ENCODE measurements at regions not wholly inside any gene's neighbourhood (a gene's known extent, or its start where the extent isn't known, plus 50 kb on each side); places are given as distances from the start of the nearest gene placed in this dataset.

DNA sequence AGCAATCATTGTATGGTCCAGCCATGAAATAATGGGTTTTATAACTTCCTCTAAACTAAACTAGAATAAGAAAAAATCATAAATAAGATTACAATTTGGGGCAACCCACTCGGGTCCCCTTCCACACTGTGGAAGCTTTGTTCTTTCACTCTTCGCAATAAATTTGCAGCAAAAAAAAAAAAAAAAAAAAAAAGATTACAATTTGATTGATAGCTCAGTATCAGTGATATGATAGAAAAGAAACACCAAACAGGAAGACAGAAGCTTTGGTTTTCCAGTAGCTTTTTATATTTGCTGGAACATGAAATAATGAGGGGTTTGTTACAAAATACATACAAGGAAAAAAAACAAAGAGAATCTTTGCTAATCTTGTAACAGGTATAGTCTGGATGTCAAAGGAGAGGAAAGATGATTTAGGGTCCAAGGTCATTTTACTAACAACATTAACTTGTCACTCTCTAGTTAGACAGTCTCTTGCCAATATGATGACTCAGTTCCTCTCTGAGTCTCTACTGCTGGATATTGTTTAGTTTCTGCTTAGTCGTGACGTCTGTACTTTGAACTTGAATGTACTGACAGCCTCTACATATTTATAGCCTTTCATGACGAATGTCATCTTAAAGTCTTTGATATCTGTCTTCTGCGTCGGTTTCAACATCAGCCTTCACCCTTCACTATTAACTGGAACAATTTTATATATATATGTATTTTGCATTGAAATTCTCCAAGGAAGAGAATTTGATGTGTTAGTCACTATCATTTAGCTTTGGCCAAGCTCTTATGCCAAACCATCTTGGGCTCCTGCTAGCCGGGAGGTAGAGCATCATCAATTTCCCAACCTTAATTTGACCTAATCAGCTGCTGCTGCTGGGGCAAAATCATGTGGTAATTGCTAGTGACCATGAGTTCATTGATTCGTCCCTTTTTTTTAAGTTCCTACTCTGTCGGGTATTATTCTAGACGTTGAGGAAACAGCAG is 213.1 kb upstream of the STXBP5 start:
- no peak for DNase-seq

DNA sequence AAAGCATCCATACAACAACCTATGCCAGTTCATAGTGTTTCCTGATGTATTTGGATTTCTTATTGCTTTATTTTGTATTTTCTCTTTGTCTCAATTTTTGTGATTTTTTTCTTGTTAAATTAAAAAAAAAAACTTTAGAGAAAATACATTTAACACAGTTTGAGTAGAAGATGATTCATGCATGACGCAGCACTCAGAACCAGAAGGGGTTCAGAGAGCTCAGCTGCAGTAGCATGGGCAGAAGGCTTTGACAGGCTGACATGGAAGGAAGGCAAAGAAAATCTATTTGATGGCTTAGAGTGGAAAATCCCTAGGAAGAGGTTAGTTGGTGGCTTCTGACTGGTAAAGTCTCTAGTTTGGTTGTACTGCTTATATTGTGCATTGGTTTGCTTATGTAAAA is 207.2 kb upstream of the STXBP5 start:
- DNase-seq: no peak

DNA sequence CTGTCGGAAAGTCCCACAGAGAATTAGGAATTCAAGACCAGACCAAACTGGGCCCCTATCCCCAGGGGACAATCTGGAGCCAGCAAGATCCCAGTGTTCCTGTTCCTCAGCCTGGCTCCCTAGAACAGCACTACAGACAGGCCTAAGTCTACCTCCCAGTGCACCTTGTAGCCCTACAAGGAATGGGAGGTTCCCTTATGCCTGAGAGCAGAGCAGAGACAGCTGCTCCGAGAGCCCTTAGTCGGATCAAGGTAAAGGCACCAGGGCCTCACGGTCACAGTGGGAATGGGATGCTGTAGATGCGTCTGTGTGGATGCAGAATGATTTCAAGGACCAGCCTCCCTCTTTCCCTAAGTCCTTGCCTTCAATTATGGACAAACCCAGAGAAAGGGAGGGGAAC is 204.5 kb upstream of the STXBP5 start:
- DNase-seq: no peak

DNA sequence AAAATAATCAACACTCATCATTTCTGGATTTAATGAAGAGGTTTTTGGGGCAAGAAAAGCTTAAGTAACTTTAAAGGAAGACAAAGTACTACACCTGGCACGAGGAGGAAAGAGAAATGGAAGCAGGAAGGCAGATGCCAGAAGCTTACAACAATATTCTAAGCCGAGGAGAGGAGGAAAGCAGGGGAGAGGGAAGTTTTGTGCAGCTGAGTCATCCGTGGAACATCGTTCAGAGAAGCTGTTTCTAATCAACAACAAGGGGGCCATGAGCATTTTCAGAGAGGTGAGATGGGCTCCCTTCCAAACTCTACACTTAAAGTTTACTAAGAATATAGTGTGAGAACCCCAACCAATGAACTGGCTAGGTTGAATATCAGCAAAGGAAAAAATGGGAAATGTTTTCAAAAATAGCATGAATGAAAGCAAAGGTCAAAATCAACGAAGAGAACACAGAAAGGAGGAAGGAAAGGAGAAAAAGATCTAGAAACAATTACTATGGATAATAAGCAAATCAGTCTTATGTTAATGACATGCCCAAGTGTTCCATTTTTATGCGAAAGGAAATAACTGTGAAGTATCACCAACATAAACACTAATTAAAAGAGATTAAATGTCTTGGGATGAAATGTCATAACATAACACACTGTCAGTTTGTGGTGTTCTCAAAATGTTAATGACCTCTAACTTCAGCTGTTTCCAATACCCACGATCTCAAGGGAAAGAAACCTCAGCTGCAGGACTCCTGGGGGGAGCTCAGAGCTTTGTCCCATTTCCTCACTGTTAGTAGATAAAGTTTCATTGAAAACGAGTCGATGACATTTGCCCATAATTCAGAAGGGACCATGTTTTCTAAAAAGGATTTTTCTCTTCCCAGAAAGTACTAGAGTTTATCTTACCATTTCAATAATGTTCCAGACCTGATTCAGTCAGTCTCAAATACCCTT is 203.4 kb upstream of the STXBP5 start:
- DNase-seq: no peak

DNA sequence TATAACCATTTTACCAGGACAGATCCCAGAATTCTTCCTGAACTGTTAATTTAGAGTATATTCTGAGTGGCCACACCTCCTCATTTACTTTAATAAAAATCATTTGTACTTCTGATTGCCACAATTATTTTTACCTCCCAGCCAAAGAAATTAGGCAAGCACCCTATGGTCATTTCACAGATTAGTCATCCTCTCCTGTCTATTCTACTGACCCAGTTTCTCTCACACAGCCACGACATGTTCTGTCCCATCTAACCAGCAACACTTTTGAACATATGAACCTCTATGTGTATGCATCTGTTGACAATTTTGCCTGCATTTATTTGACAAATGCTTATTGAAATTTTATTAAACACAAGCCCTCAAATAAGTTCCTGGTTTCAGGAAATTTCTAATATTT is 202.6 kb upstream of the STXBP5 start:
- no peak for DNase-seq

DNA sequence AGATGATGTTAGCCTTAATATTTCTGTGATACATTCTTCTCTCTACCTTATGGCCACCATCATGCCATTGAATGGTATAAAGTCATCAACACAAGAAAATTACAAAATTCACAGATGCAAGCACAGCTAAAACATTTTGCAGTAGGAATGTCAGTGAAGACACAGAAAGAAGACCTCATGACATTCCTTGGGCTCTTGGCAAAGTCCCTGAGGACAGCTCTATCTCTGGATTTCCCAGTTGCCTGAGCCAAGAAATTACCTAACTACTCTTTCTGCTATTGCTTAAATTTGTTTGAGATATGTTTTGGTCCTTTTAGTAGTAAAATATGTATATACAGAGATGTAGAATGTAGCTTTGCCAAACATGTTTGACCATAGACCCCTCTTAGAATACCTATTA is 201.0 kb upstream of the STXBP5 start:
- no peak for DNase-seq

DNA sequence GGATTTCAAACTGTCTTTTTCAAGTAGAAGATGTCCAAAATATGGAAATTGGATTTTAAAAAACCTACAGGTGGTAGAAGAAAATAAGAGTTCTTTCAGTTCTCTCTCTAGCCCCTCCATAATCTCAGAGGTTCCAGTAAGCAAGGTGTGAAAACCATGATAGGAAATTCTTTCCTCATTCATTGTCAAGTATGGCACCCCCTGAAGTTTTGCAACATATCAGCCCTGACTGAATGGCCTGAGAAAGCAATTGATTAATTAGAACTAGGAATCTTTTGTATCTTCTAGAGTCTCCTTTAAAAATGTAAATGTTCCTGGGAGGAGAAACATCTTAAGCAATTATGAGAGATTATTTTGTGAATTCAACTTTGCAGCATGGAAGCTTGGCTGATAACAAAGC is 198.7 kb upstream of the STXBP5 start:
- DNase-seq: no peak

DNA sequence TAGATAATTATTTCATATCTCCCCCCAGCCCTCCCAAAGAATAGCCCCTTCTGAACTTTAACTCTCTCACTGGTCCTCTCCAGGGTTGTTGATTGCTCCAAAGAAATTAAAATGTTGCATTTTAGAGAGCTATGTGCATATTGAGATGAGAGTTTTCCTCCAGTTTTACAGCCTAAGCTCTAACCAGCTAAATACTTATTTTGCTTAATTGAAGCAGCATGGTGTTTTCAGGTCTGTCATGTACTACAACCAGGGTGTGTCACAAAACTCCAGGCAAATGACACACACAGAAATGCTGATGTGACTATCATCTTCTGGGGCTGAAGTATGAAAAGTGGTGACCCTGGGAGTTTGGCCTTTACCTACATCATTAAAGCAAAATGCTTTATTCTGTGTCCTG is 196.8 kb upstream of the STXBP5 start:
- DNase-seq: no peak

DNA sequence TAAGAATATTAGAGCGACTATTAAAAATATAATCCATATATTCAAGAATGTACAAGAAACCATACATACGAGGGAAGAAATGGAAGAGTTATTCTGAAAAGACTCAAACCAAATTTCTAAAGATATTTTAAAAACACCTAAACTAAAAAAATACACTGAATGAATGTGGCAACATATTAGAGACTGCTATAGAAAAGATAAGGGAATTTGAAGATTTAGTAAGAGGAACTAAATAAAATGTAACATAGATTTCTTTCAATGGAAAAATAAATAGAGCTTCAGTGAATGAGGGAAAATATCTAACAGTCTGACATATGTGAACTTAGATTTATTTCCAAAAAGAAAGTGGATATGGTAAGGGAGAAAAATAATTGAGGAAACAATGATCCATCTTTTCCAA is 194.9 kb upstream of the STXBP5 start:
- DNase-seq: no peak

DNA sequence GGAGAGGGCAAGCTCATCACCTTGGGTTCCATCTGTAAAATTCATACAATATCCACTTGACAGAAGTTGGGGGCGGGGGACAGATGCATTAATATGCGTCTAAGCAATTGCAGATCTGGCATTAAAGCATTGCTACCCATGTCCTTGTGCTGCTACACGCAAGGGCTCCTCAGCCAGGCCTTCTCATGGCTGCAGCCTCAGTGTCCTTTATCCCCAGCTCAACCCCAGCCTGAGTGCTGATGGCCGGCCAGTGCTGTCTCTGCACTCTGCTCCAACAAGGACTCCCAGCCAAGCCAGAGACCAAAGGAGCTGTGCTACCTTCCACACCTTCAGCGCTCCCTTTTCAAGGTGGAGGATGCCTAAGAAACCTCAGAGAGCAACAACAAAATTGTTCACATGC is 188.5 kb upstream of the STXBP5 start:
- no peak for DNase-seq

DNA sequence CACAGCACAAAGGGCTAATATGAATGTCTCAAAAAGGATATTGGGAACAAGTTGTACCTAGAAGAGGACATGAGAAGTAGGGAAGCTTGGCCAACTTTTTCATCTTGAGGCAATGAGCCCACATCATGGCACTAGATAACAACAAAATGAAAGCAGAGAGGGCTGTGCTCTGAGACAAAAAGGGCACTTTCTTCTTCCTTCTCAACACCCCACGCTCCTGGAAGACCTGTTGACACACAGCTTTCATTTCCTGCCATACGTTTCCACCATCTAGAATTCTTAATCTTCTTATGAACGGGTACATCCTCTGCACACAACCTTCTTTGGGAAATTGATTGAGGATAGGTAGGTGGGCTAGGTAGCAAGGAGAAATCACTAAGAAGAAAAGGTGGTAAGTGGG is 187.8 kb upstream of the STXBP5 start:
- DNase-seq: no peak

DNA sequence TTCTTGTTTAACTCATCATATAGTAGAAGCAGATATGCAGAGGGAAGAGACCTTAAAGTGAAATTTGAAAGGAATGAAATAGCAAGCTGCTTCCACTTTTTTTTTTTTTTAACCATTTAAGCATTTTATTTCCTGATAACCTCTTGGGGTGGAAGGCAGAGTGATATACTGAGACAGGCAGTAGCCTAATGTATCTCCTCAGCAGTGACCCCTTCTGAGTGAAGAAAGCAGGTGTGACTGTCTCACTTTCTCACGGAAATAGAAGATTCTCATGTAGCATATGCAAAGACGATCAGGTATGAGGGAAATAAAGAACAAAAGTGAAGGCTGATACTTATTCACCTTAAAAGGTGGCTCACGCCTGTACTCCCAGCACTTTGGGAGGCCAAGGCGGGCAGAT is 187.1 kb upstream of the STXBP5 start:
- DNase-seq: no peak

DNA sequence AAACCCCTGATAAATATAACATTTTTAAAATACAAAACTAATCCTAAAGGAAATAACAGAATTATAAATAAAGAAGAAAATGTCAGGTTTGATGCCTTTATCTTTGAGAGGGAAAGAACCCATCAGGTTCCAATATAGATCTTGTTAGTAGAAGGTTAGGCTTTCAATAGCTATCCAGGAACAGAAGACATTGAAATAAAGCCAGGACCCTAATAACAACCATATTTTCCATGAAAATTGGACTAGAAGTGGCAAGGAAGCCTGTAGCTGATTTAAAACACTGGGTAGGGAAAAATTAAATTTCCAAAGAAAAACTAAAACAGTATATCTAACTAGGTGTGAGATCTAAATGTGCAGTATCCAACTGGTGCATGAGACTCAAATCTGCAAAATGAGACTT is 185.2 kb upstream of the STXBP5 start:
- DNase-seq: no peak

DNA sequence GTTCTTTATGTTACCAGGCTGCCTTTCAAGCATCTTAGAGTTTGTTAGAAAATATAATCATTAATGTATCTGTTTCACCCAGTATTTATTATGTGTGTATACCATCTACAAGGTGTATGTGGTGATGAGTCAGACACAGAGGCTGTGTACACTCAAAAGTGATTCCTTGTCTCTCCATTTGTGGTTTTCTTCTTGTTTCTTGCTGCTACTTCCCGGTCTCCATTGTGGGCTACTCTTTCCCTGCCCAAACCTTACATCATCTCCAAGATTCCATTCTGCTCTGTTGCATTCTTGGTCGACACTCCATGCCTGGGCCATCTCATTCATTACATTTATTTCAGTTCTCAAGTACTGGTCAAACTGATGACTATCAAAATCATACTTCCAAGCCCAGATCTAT is 182.2 kb upstream of the STXBP5 start:
- no peak for DNase-seq

DNA sequence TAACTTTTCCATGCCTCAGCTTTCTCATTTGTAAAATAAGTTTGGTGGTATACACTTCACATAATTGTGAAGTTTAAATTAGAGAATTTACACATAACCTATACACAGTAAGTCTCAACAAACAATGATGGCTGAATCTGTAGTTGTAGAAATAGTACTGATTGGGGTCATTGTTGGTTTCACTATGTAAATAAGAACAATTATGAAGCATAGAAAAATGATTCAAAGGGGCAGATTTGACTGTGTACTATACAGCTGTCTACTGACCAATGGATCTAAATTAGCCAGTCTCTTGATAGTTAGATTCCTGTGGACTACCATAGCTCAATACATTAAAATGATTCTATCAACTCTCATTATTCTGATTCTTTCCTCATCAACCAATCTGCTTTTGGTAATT is 181.1 kb upstream of the STXBP5 start:
- no peak for DNase-seq

DNA sequence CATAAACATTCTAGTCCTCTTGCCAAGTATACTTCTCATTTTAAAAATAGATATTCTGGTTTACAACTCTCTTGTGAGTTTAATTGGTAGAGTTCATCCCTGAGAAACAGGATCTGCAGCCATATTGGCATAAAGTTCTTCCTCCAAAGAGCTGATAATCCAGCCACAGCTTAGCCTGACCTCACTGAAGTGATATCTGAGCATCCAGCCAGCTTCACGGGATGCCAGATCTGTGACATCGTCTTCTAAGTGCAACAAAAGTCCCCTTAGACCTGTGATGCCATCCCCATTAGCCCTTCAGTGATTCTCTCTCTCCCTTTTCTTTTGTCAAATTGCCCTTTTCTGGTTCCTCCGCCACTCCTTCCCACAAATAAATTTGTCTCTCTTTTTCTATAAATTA is 180.6 kb upstream of the STXBP5 start:
- no peak for DNase-seq

DNA sequence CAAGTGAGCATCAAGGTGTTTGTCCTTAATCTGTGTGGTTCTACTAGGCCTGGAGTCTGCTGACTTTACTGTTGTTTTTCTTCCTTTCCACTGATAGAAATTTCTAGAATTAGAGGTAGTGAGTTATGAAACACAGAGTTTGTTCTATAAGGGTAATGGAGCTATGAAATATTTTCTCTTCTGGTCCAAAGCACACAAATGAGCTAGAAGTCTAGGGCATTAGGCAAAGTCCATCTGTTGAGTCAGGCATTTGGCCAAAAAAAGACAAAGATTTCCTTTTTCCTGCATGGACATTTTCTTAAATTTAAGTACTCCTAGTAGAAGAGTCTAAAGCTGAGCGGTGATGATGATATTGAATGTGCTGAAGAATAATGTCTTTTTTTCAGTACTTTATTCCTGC is 174.3 kb upstream of the STXBP5 start:
- no peak for DNase-seq

DNA sequence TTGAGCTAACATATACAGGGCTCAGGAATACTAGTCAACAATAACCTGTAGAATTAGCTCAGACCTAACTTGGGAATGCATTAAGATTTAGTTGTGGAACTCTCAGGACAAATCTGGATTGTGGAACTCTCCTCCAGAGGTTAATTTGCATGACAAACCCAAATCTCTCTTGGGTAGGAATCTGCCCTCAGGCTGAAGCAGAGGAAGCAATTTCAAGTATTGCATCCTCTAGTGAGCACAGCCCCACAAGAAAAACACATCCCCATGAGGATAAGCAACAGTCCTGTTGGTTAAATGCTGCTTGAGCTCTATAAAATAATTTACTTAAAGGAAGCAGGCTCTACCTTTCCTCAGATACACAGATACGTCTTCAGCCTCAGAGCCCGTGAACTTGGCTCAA is 170.9 kb upstream of the STXBP5 start:
- no peak for DNase-seq

DNA sequence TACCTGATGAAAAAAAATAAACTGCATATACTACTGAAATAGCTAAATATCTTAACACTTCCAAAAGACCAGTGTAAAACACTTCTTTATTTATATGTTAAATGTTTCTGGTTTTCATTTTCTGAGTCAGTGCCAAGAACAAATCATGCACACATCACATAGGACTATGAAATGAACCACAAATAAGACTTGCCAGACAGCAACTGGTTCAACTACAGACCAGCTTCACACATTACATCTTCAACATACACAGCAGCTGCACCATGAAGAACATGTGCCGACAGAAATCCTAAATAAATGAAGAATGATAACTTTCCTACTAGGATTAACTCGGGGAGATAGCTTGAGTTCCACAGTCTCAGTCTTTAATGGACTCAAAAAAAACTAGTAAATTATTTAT is 168.3 kb upstream of the STXBP5 start:
- no peak for DNase-seq

DNA sequence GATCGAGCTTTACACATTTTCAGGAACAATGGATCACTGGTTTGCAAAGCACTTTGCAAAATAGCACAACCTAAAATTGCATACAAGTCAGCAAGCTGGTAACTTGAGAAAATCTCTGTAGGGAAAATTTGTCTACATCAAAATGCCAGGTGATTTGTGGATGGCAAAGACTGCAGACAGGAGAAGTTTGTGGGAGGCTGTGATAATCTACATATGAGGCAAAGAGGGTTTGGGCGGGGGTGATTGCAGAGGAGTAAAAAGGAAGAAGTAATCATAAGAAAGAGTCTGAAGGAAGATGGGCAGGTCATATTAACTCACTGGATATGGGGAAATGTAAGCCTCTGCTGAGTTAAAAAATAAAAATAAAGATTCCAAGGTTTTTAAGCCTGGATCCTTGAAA is 166.3 kb upstream of the STXBP5 start:
- no peak for DNase-seq

DNA sequence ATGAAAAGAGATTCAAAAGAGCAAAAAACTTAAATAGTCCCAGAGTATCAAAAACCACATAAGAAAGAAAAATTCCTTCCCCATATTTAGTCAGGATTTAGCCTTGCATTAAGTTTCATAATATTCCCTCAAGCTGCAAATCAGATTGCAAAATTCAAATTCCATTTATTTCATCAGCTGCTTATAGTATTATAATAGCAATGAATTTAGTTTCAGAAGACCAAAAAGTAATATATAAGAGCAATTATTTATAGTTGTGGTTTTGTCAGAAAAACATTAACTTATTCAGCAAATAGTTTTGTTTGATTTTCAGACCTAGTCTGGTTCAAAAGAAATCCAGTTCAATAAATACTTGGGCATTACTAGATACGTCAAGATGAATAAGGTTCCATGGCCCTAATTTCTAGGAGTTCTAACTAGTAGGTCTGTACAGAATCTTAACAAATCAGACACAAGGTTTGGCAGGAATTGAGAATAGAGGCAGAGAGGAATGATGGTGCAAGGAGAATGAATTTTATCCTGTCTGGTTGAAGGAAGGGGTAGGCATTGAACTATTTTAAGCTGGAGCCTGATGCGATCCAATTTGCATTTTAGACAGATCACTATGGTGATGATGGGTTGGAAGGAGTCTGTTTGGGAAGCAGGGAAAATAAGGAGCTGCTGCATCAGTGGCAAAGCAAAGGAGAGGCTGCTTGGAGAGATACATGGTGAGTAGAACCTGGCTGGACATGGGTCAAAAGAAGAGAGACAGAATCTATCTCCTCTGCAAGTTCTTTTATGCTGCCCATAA is 163.9 kb upstream of the STXBP5 start:
- no peak for DNase-seq

DNA sequence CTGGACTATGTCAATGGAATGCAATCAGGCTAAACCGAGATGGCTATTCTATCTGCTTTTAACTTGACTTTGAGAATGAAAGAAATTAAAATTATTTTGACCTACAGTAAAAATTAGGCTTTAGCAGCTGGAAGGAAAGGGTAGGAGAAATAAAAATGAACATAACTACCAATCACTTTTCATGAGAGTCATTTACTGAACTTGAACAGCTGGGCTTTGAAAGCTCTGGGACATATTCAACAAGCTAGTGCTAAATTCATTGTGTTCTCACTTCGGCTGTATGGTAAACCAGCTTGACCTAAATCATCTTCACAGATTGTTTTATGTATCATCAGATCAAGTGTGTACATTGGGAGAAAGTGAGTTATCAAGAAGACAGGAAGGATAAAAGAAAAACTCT is 161.5 kb upstream of the STXBP5 start:
- DNase-seq: no peak

DNA sequence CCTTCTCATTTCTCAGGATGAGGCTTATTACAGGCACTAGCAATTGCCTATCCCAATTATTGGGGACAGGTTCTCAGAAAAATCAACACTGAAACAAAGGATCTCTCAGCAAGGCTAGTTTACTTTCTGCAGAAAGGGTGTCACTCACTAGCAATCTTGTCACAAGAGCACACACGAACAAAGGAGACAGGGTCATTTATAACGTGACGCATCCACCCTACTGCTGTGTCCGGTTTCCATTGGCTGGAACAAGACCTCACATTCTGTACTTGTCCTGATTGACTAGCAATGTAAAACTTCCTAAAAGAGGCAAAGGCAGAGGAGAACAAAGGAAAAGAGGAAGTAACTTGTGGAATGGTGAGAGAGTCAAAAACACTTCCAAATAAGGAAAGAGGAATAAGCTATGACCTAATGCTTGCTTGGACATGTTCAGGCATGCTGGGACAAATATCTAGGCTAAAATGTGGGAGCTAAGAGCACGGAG is 160.2 kb upstream of the STXBP5 start:
- no peak for DNase-seq

All from activated CD4-positive, alpha-beta T cell treated with anti-CD3 and anti-CD28 coated beads, Interleukin-2, Interleukin-6, amounts not matched to agents 100 ng/mL and 50 ng/mL, durations not matched to agents 16 hours and 8 hours (primary cell).